Ecto neural progenitor cell (in vitro differentiated cells): ENCODE measurements at regions not wholly inside any gene's neighbourhood (a gene's known extent, or its start where the extent isn't known, plus 50 kb on each side); places are given as distances from the start of the nearest gene placed in this dataset.
"Not testable (repeated sequence)": the region's sequence is repeated elsewhere in the genome, so short reads cannot be mapped to it uniquely, and the experiment has no call there.

Source experiments
- DNase-seq: peaks from one replicate; pipeline ENCODE4 v3.0.0-alpha.2; 2018; ENCODE audit warnings: low spot score

DNA sequence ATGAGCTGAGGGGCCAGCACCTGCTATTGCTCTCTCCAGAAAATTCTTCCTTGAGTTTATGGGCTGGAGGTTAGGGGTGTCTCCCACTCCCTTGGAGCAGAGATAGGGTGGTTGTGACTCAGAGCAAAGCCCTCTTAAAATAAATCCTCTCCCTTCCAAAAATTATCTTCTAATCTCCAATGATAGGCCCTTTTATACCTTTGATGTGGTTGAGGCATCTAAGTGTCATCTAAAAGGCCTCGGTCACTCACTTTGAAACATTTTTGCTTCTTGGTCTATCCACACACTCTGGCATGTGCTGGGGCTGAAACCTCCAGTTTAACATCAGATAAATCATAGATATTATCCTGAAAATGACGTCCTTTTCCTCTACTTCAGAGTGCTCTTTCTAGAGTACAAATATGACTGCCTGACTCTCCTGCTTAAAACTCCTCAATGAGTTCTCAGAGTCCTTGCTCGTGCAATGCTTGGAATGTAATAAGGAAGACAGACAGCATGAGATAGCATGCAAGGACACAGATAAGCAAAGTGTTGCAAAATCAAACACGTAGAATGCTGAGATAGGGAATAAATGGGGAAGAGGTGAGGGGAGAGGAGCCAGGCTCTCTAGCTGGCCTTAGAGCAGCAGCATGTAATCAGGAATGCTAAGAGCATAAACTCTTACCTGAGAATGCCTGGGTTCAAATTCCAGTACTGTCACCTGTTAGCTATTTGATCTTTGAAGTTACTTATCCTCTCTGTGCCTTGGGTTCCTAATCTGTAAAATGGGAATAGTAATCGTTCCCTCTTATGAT lies 374.1 kb upstream of the CITED2 start:
- DNase-seq = no peak

- no peak for DNase-seq
These were observed 372.7 kb upstream of the CITED2 start for GRCh38 chr6:139747154-139747553.

- DNase-seq = no peak
These were observed 370.4 kb upstream of the CITED2 start for GRCh38 chr6:139744891-139745290.

GRCh38 chr6:139743664-139744437 lies 369.4 kb upstream of the CITED2 start:
- no peak for DNase-seq

DNA sequence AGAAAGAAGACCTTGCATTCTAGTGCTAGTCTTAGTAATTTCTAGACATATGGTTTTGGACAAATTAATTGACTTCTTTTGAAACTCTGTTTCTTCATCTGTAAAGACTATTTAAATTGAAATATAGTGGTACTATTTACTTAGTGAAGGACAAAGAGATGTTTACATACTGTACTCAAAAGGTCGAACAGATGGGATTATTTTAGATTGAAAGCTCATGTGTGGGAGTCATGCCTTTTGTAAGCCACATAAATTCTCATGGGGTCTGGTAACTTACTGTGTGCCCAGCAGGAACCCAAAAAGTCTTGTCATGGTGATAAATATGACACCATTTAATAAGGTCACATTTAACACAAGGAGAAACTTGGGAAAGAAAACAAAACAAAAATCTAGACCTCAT lies 368.2 kb upstream of the CITED2 start:
- no peak for DNase-seq

- no peak for DNase-seq
These were observed 364.5 kb upstream of the CITED2 start for GRCh38 chr6:139738801-139739455.

DNA sequence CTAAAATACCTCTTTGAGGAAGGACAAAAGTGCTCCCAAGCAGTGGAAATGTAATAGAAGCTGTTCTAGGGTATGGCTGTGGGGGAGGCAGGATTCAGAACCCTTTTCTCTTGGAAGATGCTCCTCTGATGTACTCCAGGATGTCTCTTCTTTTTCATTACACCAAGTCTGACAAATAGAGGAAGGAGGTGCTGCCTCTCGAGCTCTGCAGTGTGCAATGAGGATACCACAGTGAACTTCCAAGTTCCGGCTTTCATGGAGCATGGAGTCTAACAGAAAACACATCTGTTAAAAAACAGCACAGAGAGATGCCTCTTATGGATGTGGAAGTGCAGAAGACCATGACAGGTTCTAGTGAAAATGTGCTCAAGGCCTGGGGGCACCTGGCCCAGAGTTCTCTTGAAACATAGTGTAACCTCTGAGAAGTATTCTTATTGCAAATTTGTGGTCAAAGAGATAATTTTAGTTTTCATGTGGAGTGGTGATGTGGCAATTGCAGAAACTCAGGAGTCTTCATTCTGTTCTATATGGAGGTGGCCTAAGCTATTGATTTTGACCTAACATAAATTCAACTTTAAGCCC lies 362.0 kb upstream of the CITED2 start:
- DNase-seq = no peak

DNA sequence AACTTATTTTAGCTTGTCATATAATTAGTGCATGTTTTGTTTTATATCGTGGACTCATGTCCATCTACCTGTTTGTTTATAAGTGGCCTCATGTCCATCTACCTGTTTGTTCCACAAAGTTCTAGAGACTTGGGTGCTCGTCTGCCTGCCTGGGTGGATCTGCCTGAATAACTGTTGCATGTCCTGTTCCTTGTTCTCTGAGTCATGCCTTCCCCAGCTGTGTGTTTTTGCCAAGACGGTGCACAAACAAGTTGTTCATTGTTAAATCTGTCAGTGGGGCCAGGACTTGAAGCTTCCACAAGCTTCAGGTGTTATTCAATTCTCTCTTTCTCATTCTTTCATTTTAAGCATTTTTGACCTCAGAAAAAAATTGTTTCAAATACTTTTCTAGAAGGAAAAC lies 358.0 kb upstream of the CITED2 start:
- DNase-seq = no peak

- no peak for DNase-seq
These were observed 356.0 kb upstream of the CITED2 start for GRCh38 chr6:139730340-139730974.

DNA sequence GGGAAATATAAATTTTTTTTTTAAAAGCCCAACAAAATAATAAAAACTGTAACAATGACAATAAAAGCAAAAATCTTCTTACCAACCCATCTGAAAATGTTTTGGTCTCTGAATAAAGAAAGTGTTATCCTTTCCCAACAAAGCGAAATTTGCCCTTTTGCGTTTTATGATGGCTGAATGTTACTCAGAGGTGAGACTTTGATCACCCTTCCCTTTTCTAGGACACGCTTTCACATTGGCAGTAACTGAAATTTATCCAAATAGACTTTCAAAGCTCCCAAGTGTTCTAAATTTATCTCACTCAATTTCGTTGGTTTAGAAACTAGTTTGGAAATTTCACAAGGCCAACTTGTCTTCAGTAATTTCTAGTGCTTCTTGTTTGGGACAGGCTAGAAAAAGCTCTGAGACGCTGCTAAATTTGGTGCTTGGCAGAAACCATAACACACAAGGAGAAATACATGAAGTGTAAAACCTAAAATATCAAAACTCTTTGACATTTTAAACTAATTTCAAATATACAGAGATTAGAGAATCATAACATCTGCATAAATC lies 354.5 kb upstream of the CITED2 start:
- DNase-seq = no peak

DNA sequence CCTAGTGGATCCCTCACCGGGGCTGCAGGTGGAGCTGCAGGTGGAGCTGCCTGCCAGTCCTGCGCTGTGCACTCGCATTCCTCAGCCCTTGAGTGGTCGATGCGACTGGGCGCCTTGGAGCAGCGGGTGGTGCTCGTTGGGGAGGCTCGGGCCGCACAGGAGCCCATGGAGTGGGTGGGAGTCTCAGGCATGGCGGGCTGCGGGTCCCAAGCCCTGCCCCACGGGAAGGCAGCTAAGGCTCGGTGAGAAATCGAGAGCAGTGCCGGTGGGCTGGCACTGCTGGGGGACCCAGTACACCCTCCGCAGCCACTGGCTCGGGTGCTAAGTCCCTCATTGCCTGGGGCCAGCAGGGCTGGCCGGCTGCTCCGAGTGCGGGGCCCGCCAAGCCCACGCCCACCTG lies 351.8 kb upstream of the CITED2 start:
- not testable (repeated sequence) for DNase-seq

DNA sequence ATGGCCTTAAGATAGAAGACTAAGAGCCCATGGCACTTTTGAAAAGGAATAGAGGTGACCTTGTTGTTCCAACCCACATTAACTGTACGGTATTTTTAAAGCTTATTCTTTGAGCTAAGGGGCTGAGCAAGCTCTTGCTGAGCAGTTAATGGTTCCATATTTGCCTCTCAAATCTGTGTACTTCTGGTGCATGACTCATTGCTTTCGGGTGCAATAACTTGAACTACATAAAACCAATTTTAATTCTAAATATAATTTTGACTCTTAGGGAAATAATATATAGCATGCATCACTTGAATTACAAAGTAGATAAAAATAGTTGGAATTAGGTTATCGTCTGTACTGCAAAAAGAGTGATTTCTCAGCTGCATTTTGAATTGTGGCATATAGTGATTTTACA lies 348.1 kb upstream of the CITED2 start:
- no peak for DNase-seq

GRCh38 chr6:139721954-139722353 lies 347.5 kb upstream of the CITED2 start:
- no peak for DNase-seq

- no peak for DNase-seq
These were observed 339.6 kb upstream of the CITED2 start for GRCh38 chr6:139713900-139714506.

DNA sequence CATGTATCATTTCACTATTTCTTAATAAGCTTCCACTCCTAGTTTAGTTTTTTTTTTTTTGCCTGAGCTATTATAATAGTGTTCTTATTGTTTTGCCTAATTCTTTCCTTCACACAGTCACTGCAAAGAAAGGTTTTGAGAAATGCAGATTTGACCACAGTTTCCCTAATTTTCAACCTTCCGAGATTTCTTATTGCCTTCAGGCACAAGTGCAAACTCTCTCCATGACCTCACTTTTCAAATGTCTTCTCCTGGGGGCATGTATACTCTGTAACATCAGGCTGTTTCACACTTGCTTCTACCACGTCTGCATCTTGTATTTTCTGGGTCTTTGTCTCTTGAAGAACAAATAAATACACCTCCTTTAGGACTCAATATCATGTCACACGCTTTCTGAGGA lies 339.0 kb upstream of the CITED2 start:
- no peak for DNase-seq

DNA sequence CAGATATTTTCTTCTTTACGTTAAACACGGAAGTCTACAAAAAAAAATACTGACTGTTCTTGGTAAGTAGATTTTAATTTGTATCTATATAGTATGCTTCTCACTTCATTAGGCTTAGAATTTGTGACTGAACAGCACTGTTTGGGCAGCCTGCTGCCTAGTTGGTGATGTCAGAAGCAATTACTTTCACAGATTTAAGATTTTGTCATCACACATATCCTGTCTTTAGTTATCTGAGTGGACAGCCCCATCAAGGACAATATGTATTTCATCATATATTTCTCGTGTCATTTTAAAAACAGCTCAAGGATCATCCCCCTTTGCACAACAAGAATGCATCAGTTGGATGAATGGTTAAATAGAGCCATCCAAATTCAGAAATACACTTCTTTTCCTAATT lies 338.4 kb upstream of the CITED2 start:
- DNase-seq = no peak

GRCh38 chr6:139711804-139712585 lies 337.5 kb upstream of the CITED2 start:
- no peak for DNase-seq

DNA sequence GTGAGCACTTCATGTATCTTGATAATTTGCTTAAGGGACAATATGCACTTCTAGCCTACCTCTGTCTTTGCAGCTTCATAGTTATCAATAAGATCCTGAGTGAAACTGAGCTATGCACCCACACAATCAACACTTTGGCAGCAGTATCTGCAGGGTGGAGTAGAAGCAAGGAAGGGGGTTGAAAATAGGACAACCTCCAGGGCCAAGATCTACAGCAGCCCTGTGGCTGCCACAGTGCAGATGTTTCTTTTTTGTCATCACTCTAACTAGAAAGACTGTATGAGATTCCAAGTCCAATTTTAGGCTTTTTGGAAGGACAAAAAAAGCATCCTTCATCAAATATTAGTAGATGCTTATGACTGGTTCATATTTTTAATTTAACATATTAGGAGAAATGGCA lies 336.1 kb upstream of the CITED2 start:
- DNase-seq = no peak

DNA sequence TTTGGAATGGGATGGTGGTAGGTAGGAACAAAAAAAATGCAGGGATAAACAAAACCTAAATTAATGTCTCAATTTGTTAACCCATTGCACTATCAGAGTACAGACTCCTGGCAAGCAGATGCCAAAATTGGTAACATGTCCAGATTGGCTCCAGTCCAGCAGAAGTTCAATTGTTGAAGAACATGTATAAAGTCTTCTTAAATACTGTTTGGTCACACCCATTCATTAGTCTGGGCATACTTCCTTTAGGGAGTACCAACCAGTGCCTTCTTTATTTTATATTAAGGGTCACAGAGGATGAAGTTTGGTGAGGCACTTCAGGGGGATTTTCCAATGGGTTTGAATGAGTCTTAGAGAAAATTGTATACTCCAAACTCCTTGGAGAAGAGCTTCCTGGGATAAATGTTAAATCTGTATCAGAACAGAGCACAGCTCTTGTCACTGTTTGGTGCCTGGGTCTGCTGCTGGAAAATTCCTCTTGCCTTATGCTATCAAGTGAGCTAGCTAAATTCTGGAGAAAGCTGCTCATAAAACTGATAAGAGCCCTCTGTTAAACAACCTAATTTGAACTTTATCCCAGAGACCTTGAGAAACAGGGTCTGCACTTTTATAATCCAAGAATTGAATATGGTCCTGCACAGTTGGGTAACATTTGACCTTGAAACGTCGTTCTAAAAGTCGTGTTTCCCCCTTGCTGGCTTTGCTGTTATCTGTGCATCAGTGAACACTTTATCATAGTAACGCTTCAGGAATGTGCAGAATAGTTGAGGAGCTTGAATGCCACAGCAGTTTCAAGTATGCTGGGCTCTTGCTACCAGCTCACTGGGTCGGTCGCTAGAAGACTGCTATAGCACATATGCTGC lies 334.1 kb upstream of the CITED2 start:
- no peak for DNase-seq

GRCh38 chr6:139706912-139707311 lies 332.5 kb upstream of the CITED2 start:
- DNase-seq = no peak
